OCI-LY3 (cell line): ENCODE measurements at regions not wholly inside any gene's neighbourhood (a gene's known extent, or its start where the extent isn't known, plus 50 kb on each side); places are given as distances from the start of the nearest gene placed in this dataset.

Source experiments
- H2AFZ ChIP-seq: fragments of 200-600, 300-600 bp; shearing (Covaris generic); 2 replicates; pipeline ENCODE4 v1.6.0; 2014; ENCODE audit warnings: antibody characterized with exemption, low read depth, low read length
- H3K27ac ChIP-seq: fragments of 200-600, 300-600 bp; sonication (generic); 2 replicates; pipeline ENCODE4 v1.5.1; 2014; ENCODE audit warnings: mild to moderate bottlenecking, low read length, moderate library complexity, mixed read lengths
- H3K27me3 ChIP-seq: fragments of 200-600, 300-600 bp; sonication (generic); 2 replicates; pipeline ENCODE4 v1.6.1; 2014; ENCODE audit warnings: low read depth, low read length, mixed read lengths
- H3K36me3 ChIP-seq: fragments of 200-600, 300-600 bp; sonication (generic); replicated peaks from 2 replicates; pipeline ENCODE3; 2014; ENCODE audit warnings: low read depth, low read length, mixed read lengths
- H3K4me1 ChIP-seq: fragments of 300-600, 200-600 bp; sonication (generic); 2 replicates; pipeline ENCODE4 v1.6.1; 2014; ENCODE audit warnings: low read length, mixed read lengths
- H3K4me2 ChIP-seq: fragments of 200-600, 300-600 bp; sonication (generic); 2 replicates; pipeline ENCODE4 v1.6.1; 2014; ENCODE audit warnings: low read length, mixed read lengths
- H3K4me3 ChIP-seq: fragments of 300-600, 200-600 bp; sonication (generic); 2 replicates; pipeline ENCODE4 v1.5.1; 2014; ENCODE audit warnings: antibody characterized with exemption, mild to moderate bottlenecking, low read length, moderate library complexity
- H3K79me2 ChIP-seq: fragments of 300-600, 200-600 bp; shearing (Covaris generic); 2 replicates; pipeline ENCODE4 v1.6.1; 2014; ENCODE audit warnings: mild to moderate bottlenecking, low read length, mixed read lengths
- H3K9ac ChIP-seq: fragments of 300-600, 200-600 bp; shearing (Covaris generic); 2 replicates; pipeline ENCODE4 v1.6.0; 2014; ENCODE audit warnings: mild to moderate bottlenecking, low read length, moderate library complexity
- H3K9me3 ChIP-seq: fragments of 200-600, 300-600 bp; shearing (Covaris generic); 2 replicates; pipeline ENCODE4 v1.6.1; 2014; ENCODE audit warnings: low read length, mixed read lengths; ENCODE audit not compliant: insufficient read depth
- H4K20me1 ChIP-seq: fragments of 200-600, 300-600 bp; sonication (generic); 2 replicates; pipeline ENCODE4 v1.6.1; 2016; ENCODE audit warnings: low read length, mixed read lengths; ENCODE audit not compliant: insufficient read depth
- EZH2phosphoT487 ChIP-seq: fragments of 200-600 bp; shearing (Covaris generic); IDR thresholded peaks from 2 replicates; pipeline ENCODE4 v1.6.1; 2018; ENCODE audit warnings: antibody characterized with exemption, mixed run types, low read depth
- TF ChIP-seq, protein P1 (sequence below): fragments of 200-600, 300-600 bp; sonication (generic); IDR thresholded peaks from 2 replicates; pipeline ENCODE4 v1.5.1; 2014; ENCODE audit warnings: antibody characterized with exemption, low read length, low read depth

DNA sequence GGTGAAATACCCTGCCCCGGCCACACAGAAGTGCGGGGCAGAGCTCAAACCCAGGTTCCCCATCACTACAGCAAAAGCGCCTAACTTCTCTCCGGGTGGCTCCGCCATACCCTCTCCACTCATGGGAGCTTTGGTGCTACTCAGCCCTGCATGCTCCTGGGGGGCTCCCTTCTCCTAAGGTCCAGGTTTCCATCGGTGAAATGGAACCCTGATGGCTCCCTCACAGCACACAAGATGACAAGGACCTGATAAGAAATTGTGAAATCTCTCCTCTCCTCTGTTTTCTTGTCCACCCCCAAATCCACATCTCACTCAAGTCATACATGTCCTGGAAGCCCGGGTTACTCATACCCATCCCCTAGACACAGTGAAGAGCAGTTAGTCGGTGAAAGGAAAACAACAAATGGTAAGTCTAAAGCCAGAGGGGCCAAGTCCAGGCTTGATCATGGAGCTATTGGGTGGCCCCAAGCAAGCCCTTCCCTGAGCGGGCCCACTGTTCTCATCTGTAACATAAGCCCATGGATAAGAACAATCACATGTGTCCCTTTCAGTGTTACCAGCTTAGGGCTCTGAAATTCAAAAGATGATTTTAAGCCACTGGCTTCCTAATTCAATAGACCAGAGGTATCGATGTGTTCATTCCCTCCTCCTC, 317.5 kb downstream of the BCL11B start:
- no peak overlapping the region for H3K27ac ChIP-seq
- no peaks in the 10 kb centered on the region for H3K79me2 ChIP-seq
- H3K4me1 ChIP-seq, result peaks cover 13% of the 10 kb centered on the region
- no peaks in the 10 kb centered on the region for H3K27me3 ChIP-seq
- TF ChIP-seq, protein P1, sequence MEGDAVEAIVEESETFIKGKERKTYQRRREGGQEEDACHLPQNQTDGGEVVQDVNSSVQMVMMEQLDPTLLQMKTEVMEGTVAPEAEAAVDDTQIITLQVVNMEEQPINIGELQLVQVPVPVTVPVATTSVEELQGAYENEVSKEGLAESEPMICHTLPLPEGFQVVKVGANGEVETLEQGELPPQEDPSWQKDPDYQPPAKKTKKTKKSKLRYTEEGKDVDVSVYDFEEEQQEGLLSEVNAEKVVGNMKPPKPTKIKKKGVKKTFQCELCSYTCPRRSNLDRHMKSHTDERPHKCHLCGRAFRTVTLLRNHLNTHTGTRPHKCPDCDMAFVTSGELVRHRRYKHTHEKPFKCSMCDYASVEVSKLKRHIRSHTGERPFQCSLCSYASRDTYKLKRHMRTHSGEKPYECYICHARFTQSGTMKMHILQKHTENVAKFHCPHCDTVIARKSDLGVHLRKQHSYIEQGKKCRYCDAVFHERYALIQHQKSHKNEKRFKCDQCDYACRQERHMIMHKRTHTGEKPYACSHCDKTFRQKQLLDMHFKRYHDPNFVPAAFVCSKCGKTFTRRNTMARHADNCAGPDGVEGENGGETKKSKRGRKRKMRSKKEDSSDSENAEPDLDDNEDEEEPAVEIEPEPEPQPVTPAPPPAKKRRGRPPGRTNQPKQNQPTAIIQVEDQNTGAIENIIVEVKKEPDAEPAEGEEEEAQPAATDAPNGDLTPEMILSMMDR, result no peak
- no peak for TF ChIP-seq EZH2phosphoT487
- H2AFZ ChIP-seq, result no peak overlapping the region
- H3K4me2 ChIP-seq, result no peak overlapping the region
- no peaks in the 10 kb centered on the region for H3K9me3 ChIP-seq
- no peaks in the 10 kb centered on the region for H3K36me3 ChIP-seq
- H4K20me1 ChIP-seq, result no peaks in the 10 kb centered on the region
- H3K9ac ChIP-seq, result no peak overlapping the region
- H3K4me3 ChIP-seq, result no peak overlapping the region

DNA sequence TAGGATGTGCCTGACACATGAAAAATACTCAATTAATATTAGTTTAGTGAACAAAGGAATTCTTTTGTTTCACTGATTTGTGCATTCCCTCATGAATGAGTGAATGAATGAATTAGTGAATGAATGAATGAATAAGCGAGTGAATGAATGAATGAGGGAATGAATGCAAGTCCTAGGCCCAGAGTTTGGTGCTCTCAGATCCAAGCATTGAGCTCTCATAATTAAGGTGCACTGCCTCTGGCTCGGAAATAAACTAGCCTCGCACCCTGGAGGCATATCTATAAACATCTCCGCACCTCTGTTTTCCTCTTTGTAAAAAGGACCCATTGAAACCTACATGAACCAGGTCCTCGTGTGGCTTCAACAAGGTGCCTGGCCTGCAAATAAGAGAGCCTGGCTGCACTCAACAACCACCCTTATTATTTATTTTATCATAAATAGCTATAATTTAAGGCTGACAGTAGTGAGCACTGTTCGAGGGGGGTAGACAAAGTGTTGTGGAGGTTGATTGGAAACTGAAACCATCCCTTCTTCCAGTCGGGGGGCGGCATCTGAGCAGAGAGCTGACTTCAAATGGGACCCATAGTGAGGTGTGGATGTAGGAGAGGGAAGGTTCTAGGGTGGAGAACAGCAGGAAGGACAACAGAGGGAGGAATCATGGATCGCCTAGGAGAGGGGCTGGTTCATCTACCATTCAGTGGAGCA, 316.8 kb downstream of the BCL11B start:
- no peak overlapping the region for H3K4me3 ChIP-seq
- H3K4me1 ChIP-seq, result peaks cover 9% of the 10 kb centered on the region
- no peaks in the 10 kb centered on the region for H3K36me3 ChIP-seq
- no peak overlapping the region for H2AFZ ChIP-seq
- no peaks in the 10 kb centered on the region for H3K27me3 ChIP-seq
- TF ChIP-seq, protein P1, result no peak
- no peak for TF ChIP-seq EZH2phosphoT487
- H3K4me2 ChIP-seq, result no peak overlapping the region
- no peaks in the 10 kb centered on the region for H3K79me2 ChIP-seq
- H4K20me1 ChIP-seq, result no peaks in the 10 kb centered on the region
- H3K9me3 ChIP-seq, result no peaks in the 10 kb centered on the region
- no peak overlapping the region for H3K27ac ChIP-seq
- no peak overlapping the region for H3K9ac ChIP-seq

DNA sequence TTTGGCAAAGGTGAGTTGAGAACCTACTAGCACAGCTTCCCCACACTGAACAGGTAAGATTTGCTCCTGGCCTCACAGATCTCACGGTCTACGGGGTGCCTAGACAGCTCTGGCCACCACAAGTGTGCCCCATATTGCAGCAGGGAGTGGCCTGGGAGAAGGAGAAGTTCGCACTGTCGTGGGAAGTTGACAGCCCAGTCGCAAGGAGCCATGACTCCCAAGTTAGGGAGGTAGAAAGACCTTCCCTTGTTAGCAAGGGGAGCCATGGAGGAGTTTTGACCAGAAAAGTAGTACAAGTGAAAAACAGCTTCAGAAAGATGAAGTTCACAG, 316.3 kb downstream of the BCL11B start:
- Histone ChIP-seq H3K36me3 (no peaks in the 10 kb centered on the region), H4K20me1 (no peaks in the 10 kb centered on the region), H3K4me2 (no peak overlapping the region), H3K9me3 (no peaks in the 10 kb centered on the region), H3K79me2 (no peaks in the 10 kb centered on the region), H3K4me3 (no peak overlapping the region), H3K9ac (no peak overlapping the region), H3K27me3 (no peaks in the 10 kb centered on the region), H3K4me1 (peaks cover 9% of the 10 kb centered on the region), H2AFZ (no peak overlapping the region), H3K27ac (no peak overlapping the region)
- TF ChIP-seq, protein P1, result no peak
- TF ChIP-seq EZH2phosphoT487, result no peak

DNA sequence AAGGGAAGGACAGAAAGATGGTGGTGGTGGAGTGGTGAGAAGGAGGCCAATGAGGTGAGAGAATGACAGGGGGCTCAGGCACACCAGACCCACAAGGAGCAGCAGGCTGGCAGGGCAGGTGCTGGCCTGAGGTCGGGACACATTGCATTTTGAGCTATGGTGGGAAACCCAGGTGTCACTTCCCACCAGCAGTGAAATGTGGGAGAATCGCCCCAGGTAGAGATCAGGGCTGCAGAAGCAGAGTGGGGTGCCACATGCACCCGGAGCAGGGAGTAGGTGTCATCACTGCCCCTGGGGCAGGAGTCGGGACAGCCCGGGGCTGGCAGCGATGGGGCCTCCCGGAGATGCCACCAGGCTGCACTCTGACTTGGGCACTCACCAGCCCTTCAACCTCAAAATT, 315.8 kb downstream of the BCL11B start:
- Histone ChIP-seq H3K4me3 (no peak overlapping the region), H3K4me1 (peaks cover 9% of the 10 kb centered on the region), H3K4me2 (no peak overlapping the region), H3K27me3 (no peaks in the 10 kb centered on the region), H3K9ac (no peak overlapping the region), H3K36me3 (no peaks in the 10 kb centered on the region), H4K20me1 (no peaks in the 10 kb centered on the region), H3K27ac (no peak overlapping the region), H3K79me2 (no peaks in the 10 kb centered on the region), H2AFZ (no peak overlapping the region), H3K9me3 (no peaks in the 10 kb centered on the region)
- TF ChIP-seq, protein P1, result no peak
- TF ChIP-seq EZH2phosphoT487, result no peak
